SK-N-MC (cell line): ENCODE measurements at regions not wholly inside any gene's neighbourhood (a gene's known extent, or its start where the extent isn't known, plus 50 kb on each side); places are given as distances from the start of the nearest gene placed in this dataset.
"Not testable (repeated sequence)": the region's sequence is repeated elsewhere in the genome, so short reads cannot be mapped to it uniquely, and the experiment has no call there.

Experiments used
- EZH2 ChIP-seq: fragments of 200-600 bp; sonication (generic); IDR thresholded peaks from one replicate; pipeline ENCODE4 v1.6.1; 2017; ENCODE audit warnings: antibody characterized with exemption
- FOXP2 ChIP-seq: optimal IDR thresholded peaks from 2 replicates; pipeline ENCODE3; 2011; ENCODE audit warnings: mild to moderate bottlenecking, moderate library complexity; ENCODE audit not compliant: insufficient read depth; ENCODE audit errors: extremely low read length, control extremely low read depth
- POLR2AphosphoS5 ChIP-seq: IDR thresholded peaks from 2 replicates; pipeline ENCODE4 v1.6.1; 2012; ENCODE audit warnings: mild to moderate bottlenecking, low read depth, low read length, borderline replicate concordance

DNA sequence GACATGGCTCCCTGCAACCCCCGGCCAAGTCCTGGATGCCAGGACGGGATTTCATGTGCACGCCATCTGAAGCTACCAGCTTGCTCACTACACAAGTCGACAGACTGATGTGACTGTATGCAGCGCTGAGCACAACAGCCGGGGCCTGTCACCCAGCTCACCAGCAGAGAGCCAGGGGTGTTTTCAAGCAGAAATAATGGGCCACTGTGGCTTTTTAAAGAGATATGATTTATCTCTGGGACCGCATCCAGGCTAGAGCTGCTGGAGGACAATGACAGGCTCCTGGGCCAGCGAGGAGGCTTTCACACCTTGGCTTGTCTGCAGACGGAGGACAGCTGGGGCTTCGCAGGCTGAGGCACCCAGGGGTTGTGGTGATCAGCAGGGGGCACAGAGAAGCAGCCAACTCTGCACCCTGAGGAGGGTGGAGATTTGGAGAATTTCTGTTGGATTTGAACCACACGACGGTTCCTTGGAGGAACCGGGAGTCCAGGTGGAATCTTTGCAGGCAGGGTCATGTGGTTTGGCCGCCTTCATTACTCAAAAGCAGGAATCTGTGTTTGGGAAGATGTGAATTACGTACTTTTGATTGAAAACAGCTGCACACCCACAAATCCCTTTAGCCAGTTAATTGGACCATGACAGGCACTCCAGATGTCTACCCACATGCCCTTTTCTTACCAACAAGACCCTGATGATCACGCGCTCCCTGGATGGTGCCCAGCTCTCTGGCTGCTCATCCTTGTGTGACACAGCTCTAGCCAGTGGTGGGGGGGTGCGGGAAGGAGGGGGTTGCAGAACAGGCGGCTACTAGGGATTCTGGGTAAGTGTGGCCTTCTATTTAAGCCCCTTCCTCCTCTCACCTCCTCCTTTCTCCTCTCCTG, 430.6 kb downstream of the PREX1 start:
- not testable (repeated sequence) for TF ChIP-seq FOXP2, POLR2AphosphoS5, EZH2
